Left ventricle myocardium superior (tissue), 1 donor: ENCODE measurements at regions not wholly inside any gene's neighbourhood (a gene's known extent, or its start where the extent isn't known, plus 50 kb on each side); places are given as distances from the start of the nearest gene placed in this dataset.

Source experiments
- ATAC-seq: fragments of 200-7000 bp; cut with Tn5 transposase; one replicate; pipeline ENCODE4 v1.9.1; 2020; ENCODE audit warnings: mild to moderate bottlenecking, moderate library complexity
- DNase-seq: peaks from one replicate; pipeline ENCODE4 v3.0.0-alpha.2; 2020
- intact Hi-C: fragments of 100-400 bp; cut with micrococcal nuclease; formaldehyde crosslinking; loops from one replicate; pipeline ENCODE4 v1.11.0; 2022
- donor health status: DM: no; HTN: yes; CAD: no; lungs with severe emphysema.

- intact Hi-C loops: loop anchor here (10.0 kb wide), 1 partner anchor 867 kb away; no protein-coding TSS in a partner anchor
These were observed 303.5 kb upstream of the SMIM30 start for GRCh38 chr7:113421696-113422330.

GRCh38 chr7:113414401-113415035 lies 296.2 kb upstream of the SMIM30 start:
- DNase-seq: no peak
- intact Hi-C loops: no loop called here
- ATAC-seq: no peak

More at GRCh38 chr7:113421696-113422330, 303.5 kb upstream of the SMIM30 start:
- DNase-seq (peak; percentile 69), ATAC-seq (peak; percentile 81)

- DNase-seq (no peak), ATAC-seq (no peak)
- intact Hi-C loops: no loop called here
These were observed 294.1 kb upstream of the SMIM30 start for GRCh38 chr7:113412410-113412809.

DNA sequence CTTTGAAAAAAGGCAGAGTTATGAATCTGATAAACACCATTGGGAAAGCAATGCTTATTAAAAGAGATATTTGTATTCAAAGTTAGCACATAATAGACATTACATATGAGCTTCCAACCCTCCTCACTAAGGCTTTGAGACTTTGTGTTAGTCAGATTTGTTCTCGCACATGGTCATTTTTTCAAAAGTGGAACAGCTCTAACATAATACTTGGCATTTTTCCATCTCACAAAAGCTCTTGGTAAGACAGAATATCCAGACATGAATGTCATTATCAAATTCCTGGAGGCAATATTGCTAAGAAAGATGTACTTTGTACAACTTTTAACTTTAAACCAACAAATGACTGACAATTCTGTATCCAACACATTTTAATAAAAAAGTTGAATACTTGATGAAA lies 292.4 kb upstream of the SMIM30 start:
- DNase-seq: no peak
- ATAC-seq: no peak
- intact Hi-C loops: no loop called here

- no peak for ATAC-seq
- DNase-seq: no peak
- intact Hi-C loops: loop anchor here (10.0 kb wide), 1 partner anchor 286 kb away; no protein-coding TSS in a partner anchor
These were observed 290.6 kb upstream of the SMIM30 start for GRCh38 chr7:113408999-113409398.

- DNase-seq: no peak
- no peak for ATAC-seq
- intact Hi-C loops: loop anchor here (10.0 kb wide), 1 partner anchor 289 kb away; no protein-coding TSS in a partner anchor
These were observed 287.1 kb upstream of the SMIM30 start for GRCh38 chr7:113405296-113406056.

DNA sequence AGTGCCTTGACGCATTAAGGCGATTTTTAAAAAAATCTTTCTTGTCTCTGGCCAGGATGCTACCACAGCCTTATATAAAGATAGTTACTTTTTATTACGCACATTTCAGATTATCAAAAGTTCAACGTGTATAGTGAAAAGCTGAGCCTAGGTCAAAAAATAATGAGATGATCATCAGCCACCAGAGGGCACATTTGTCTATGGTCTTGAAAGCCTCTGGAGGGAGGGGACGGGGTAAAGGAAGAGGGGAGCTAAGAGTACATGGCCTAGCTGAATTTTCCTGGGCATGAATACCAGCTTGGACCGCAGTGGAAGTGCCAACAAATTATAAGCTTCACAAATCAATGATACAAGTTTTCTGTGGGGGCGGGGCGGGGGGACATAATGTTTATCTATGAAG lies 285.9 kb upstream of the SMIM30 start:
- intact Hi-C loops: loop anchor here (10.0 kb wide), 1 partner anchor 291 kb away; no protein-coding TSS in a partner anchor
- peak; percentile 39 for ATAC-seq
- DNase-seq: no peak

DNA sequence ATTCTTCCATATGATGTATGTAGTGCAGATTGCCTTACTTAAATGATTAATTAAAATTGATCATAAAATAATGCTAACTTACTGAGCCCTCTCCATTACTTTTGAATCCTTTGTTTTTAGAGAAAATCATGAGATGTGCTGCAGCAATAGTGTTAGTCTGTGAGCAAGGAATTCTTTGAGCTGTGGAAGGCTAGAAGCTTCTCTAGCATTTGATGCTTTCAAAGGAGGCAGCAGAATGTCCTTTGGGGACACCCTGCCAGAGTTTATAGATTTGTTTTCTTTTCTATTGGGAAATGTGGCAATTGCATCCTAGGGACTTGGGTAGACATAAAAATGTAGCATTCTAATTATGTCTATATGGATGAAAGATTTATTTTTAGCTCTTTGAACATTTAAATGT lies 284.1 kb upstream of the SMIM30 start:
- intact Hi-C loops: loop anchor here (10.0 kb wide), 1 partner anchor 292 kb away; no protein-coding TSS in a partner anchor
- ATAC-seq (no peak), DNase-seq (no peak)

- ATAC-seq (no peak), DNase-seq (no peak)
- intact Hi-C loops: loop anchor here (10.0 kb wide), 1 partner anchor 293 kb away; no protein-coding TSS in a partner anchor
These were observed 283.7 kb upstream of the SMIM30 start for GRCh38 chr7:113402005-113402404.

DNA sequence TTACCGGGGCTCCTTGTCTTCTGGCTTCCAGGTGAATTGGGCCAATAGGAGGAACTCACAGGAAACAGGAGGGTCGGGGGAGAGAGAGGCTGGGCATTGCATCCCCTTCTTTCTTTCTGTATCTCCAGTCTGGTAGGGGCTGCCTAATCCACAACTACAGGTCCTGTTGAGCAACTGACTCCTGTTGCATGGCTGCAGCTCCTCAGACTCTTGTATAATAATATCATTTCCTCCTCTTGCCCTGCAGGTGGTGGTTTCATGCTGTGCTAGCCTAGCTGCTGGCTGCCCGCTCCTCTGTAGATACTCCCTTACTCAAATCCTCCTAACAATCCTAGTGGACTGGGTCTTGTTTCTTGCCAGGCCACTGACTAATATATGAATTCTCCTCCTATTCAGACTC lies 276.5 kb upstream of the SMIM30 start:
- no peak for ATAC-seq
- intact Hi-C loops: no loop called here

DNA sequence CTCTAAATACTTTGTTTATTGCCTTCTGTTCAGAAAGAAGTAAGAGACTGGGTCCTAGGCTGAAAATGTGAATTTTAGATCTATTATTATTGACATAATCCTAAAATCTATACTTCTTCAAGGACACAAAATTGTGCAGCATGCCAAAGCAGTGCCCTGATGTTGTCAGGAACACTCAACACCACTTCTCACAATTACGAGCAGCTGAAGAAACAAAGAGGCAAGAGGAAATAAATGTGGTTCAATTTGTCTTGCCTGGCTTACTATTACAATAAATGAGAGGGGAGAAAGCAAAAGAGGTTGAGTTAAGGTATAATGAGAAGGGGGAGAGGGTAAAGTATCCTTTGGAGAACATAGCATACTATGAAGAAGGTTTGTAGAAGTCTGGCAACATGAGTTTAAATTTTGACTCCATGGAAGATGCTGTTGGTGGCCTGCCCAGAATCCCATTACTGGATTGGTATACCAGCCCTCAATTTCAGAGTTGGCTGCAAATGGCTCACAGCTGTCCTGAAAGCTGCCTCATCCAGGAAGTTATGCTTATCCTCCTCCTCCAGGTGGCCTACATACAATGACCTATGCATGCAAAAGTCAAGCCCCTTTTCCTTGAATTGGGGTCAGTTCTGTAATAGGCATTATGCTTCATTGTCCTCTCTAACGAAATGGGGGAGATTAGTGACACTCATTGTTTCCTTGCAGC lies 274.6 kb upstream of the SMIM30 start:
- intact Hi-C loops: no loop called here
- no peak for ATAC-seq
- no peak for DNase-seq

More for the DNA sequence above, 276.5 kb upstream of the SMIM30 start:
- DNase-seq: no peak

GRCh38 chr7:113392421-113392820 lies 274.1 kb upstream of the SMIM30 start:
- ATAC-seq (no peak), DNase-seq (no peak)
- intact Hi-C loops: no loop called here

DNA sequence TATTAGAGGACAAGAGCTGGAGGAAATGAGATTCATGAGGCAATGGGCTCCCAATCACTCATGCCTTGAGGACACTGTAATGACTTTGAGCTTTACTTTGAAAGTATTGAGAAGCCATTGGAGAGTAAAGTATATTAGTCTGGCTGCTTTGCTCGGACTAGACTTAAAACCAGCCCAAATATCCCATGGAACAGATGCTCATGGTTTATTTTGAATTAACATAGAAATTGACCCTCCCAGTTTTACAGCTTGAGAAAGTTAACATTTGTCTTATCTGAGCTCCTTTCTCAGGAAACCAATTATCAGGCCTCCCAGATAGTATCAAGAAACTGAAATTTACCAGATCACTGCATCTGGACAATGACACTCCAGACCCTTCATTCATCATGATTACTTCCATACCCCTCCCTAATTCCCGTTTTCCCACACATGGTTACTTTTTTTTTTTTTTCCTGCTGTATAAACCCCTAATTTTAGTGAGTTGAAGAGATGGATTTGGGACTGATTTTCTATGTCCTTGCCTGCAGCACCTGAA lies 270.8 kb upstream of the SMIM30 start:
- intact Hi-C loops: no loop called here
- DNase-seq: no peak
- no peak for ATAC-seq

- intact Hi-C loops: no loop called here
- DNase-seq (no peak), ATAC-seq (no peak)
These were observed 265.3 kb upstream of the SMIM30 start for GRCh38 chr7:113383638-113384037.

DNA sequence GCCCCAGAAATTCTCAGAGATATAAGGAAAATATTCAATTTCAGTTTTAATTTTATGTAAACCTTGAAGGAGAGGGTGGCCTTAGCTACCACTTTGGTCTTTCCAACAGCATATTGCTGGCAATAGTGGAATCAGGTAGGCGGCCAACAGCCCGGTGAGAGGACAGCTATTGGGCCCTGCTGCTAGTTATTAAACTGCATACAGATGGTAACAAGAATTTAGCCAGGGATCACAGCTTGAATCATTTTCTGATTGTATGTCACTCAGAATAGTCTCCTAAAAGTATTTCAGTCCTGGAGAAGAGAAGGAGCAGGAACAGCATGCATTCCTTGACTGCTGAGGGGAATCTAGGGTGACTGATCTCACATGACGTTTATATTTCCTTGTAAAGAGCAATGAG lies 261.4 kb upstream of the SMIM30 start:
- ATAC-seq (no peak), DNase-seq (no peak)
- intact Hi-C loops: no loop called here

DNA sequence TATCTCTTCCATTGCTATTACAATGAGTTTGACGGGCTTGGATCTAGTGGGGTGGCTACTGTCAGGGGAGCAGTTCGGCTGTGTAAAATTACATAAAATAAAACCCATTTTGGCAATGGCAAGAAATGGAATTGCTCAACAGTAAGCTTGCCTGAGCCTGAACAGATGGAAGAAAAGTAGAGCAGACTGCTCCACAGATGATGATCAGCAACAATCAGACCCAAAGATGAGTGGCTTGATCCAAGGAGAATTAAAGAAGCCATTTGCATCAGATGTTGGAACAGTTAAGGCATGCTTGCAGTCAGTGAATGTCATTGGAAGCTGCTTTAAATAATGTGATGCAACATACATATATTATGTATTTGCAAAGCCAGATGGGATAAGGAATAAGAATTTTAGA lies 256.6 kb upstream of the SMIM30 start:
- intact Hi-C loops: no loop called here
- no peak for ATAC-seq
- DNase-seq: no peak

DNA sequence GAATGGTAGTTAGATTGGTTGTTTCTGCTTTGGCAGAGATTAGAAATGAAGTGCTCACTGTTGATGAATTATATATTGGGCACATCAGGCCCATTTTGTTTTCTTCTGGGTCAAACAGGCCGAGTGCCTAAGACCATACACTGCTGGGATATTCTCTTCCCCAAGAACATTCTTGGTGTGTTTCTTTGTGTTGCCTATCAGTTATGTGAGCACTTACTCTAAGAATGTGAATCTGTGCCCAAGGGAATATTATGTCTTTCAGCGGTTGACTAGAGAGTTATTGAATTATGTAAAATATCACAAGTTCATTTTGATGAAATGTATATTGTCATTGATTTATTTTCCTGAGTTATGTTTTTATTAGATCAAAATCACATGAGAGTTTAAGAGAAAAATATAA lies 255.5 kb upstream of the SMIM30 start:
- no peak for ATAC-seq
- intact Hi-C loops: no loop called here

DNA sequence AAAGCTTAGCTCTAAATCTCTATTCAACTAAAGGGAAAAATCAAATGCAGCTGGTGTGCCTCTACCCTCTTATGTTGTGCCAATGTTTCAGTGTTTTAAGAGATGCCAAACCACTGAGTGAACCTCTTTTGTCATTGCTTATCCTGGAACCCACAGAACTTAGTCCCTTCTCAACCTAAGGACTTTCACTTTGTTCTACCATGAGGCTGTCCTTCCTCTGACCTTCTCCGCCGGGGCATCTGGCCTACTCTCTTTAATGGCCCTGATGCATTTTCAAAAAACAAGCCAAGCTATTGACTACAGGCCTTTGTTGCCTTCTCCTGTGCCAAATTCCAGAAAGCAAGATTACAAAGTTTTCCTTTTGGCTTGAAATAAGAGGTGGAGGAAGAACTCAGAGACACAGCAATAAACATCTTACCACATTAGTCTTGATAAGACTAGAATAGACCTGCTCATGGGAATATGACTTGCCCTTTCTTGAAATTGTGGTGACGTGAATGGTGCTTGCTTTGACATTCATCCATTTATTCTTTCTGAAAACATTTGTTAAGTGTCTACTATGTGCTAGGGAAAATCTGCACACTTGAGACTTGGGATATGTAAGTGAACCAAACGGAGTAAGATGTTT lies 253.2 kb upstream of the SMIM30 start:
- no peak for ATAC-seq
- DNase-seq: no peak
- intact Hi-C loops: no loop called here

More for the DNA sequence above, 255.5 kb upstream of the SMIM30 start:
- DNase-seq: no peak

- intact Hi-C loops: no loop called here
- DNase-seq: no peak
- no peak for ATAC-seq
These were observed 252.6 kb upstream of the SMIM30 start for GRCh38 chr7:113370910-113371309.
